GM23338 (cell line): ENCODE measurements at regions not wholly inside any gene's neighbourhood (a gene's known extent, or its start where the extent isn't known, plus 50 kb on each side); places are given as distances from the start of the nearest gene placed in this dataset.

Source experiments
- ATAC-seq: fragments of 200-7000 bp; cut with Tn5 transposase; 3 replicates; pipeline ENCODE4 v1.9.1; 2020
- DNase-seq: peaks from one replicate; pipeline ENCODE4 v3.0.0-alpha.2; 2015; ENCODE audit warnings: low spot score
- H2AFZ ChIP-seq: fragments of 200-600 bp; sonication (generic); 2 replicates; pipeline ENCODE4 v1.8.0; 2016; ENCODE audit warnings: antibody characterized with exemption, mild to moderate bottlenecking, moderate library complexity
- H3F3A ChIP-seq: fragments of 200-600 bp; sonication (generic); replicated peaks from 2 replicates; pipeline ENCODE4 v1.8.0; 2017; ENCODE audit warnings: antibody characterized with exemption, mixed run types, low read depth
- H3K27ac ChIP-seq: fragments of 200-600 bp; sonication (generic); 2 replicates; pipeline ENCODE4 v1.6.1; 2016; ENCODE audit warnings: low read depth
- H3K27me3 ChIP-seq: fragments of 200-600 bp; sonication (generic); 2 replicates; pipeline ENCODE4 v1.8.0; 2016; ENCODE audit warnings: mild to moderate bottlenecking, mixed run types, moderate library complexity; ENCODE audit not compliant: insufficient read depth
- H3K36me3 ChIP-seq: fragments of 200-600 bp; sonication (generic); 2 replicates; pipeline ENCODE4 v1.8.0; 2016; ENCODE audit warnings: mild to moderate bottlenecking; ENCODE audit not compliant: insufficient read depth
- H3K4me1 ChIP-seq: fragments of 200-600 bp; sonication (generic); 2 replicates; pipeline ENCODE4 v1.8.0; 2016; ENCODE audit warnings: mild to moderate bottlenecking, moderate library complexity; ENCODE audit not compliant: insufficient read depth
- H3K4me2 ChIP-seq: fragments of 200-600 bp; sonication (generic); 2 replicates; pipeline ENCODE4 v1.7.1; 2017; ENCODE audit warnings: mixed run types
- H3K4me3 ChIP-seq: fragments of 200-600 bp; sonication (generic); 2 replicates; pipeline ENCODE4 v1.6.1; 2016; ENCODE audit warnings: mixed run types
- H3K79me2 ChIP-seq: fragments of 200-600 bp; sonication (generic); replicated peaks from 2 replicates; pipeline ENCODE4 v1.8.0; 2017; ENCODE audit warnings: mild to moderate bottlenecking; ENCODE audit not compliant: insufficient read depth
- H3K9me2 ChIP-seq: fragments of 200-600 bp; sonication (generic); 2 replicates; pipeline ENCODE4 v1.8.0; 2017; ENCODE audit not compliant: insufficient read depth
- H4K20me1 ChIP-seq: fragments of 200-600 bp; sonication (generic); replicated peaks from 2 replicates; pipeline ENCODE4 v1.8.0; 2017; ENCODE audit warnings: mild to moderate bottlenecking; ENCODE audit not compliant: insufficient read depth
- H3K27ac Mint-ChIP-seq: 2 replicates; pipeline ENCODE4 v1.8.0; 2020; ENCODE audit warnings: inconsistent platforms, mild to moderate bottlenecking, moderate library complexity, mixed read lengths
- H3K27me3 Mint-ChIP-seq: 3 replicates; pipeline ENCODE4 v1.8.0; 2022; ENCODE audit warnings: low read depth, mild to moderate bottlenecking, moderate library complexity, mixed read lengths, inconsistent platforms; ENCODE audit not compliant: insufficient read depth, poor library complexity
- H3K36me3 Mint-ChIP-seq: 3 replicates; pipeline ENCODE4 v1.8.0; 2021; ENCODE audit warnings: low read depth, mild to moderate bottlenecking, inconsistent platforms, moderate library complexity, mixed read lengths
- H3K4me1 Mint-ChIP-seq: 3 replicates; pipeline ENCODE4 v1.8.0; 2020; ENCODE audit warnings: mild to moderate bottlenecking, inconsistent platforms, mixed read lengths
- H3K4me3 Mint-ChIP-seq: 3 replicates; pipeline ENCODE4 v1.8.0; 2021; ENCODE audit warnings: moderate library complexity, mild to moderate bottlenecking, inconsistent platforms, mixed read lengths
- H3K9me3 Mint-ChIP-seq: 3 replicates; pipeline ENCODE4 v1.8.0; 2020; ENCODE audit warnings: moderate library complexity, mild to moderate bottlenecking, inconsistent platforms, mixed read lengths
- EZH2 ChIP-seq: fragments of 200-600 bp; sonication (generic); IDR thresholded peaks from one replicate; pipeline ENCODE4 v1.8.0; 2017; ENCODE audit warnings: antibody characterized with exemption, mild to moderate bottlenecking, low read depth; ENCODE audit not compliant: unreplicated experiment
- EZH2phosphoT487 ChIP-seq: fragments of 200-600 bp; sonication (generic); IDR thresholded peaks from one replicate; pipeline ENCODE4 v1.8.1; 2018; ENCODE audit warnings: antibody characterized with exemption; ENCODE audit not compliant: unreplicated experiment
- JUNB ChIP-seq: IDR thresholded peaks from one replicate; pipeline ENCODE4 v1.6.1; 2016; ENCODE audit warnings: antibody characterized with exemption; ENCODE audit not compliant: unreplicated experiment
- POLR2AphosphoS5 ChIP-seq: IDR thresholded peaks from 2 replicates; pipeline ENCODE4 v1.6.1; 2016; ENCODE audit warnings: antibody characterized with exemption, low read depth
- STAT1 ChIP-seq: IDR thresholded peaks from one replicate; pipeline ENCODE4 v1.6.1; 2016; ENCODE audit warnings: antibody characterized with exemption; ENCODE audit not compliant: unreplicated experiment
- ZNF114 ChIP-seq: fragments of 250-450 bp; sonication (Bioruptor Pico); IDR thresholded peaks from 2 replicates; pipeline ENCODE4 v1.5.0; 2020; ENCODE audit warnings: mild to moderate bottlenecking, moderate library complexity
- ZNF331 ChIP-seq: fragments of 250-450 bp; sonication (Bioruptor Pico); IDR thresholded peaks from 2 replicates; pipeline ENCODE4 v1.5.0; 2020; ENCODE audit warnings: low read depth, mild to moderate bottlenecking, moderate library complexity
- TF ChIP-seq, protein P1 (sequence below): fragments of 250-450 bp; sonication (Bioruptor Pico); IDR thresholded peaks from 2 replicates; pipeline ENCODE4 v1.5.0; 2020; ENCODE audit warnings: mild to moderate bottlenecking, moderate library complexity
- TF ChIP-seq, protein P2 (sequence below): IDR thresholded peaks from one replicate; pipeline ENCODE4 v1.6.1; 2018; ENCODE audit warnings: antibody characterized with exemption; ENCODE audit not compliant: unreplicated experiment
- TF ChIP-seq, protein P3 (sequence below), 2 experiments: fragments of 200-600 bp in 1 of 2; sonication (generic) in 1 of 2; conservative IDR thresholded peaks; 2 replicates each; pipeline versions ENCODE4 v1.5.1 to v1.6.1; 2016 to 2017; ENCODE audit warnings: antibody characterized with exemption in 2 of 2, low read depth in 2 of 2, mild to moderate bottlenecking in 2 of 2, moderate library complexity in 1 of 2

DNA sequence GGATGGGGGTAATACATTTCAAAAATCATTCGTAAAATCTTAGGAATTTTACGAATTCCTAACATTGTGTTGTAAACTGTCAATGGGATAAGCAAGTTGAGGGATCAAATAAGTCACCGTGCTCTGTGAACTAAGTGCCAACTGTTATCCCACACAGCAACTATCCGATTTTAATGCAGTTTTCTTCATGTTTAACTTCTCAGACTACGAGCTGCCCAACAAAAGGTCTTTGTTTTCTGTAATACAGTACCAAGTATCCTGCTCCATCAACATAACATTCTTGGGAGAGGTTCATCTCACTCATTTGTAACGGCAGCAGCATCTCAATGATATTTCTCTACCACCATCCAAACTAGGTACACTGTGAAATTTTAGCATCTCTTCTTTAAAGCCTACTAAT, 654.1 kb upstream of the LMCD1 start:
- Mint-ChIP-seq H3K4me1 (0 out of 3 replicates have a peak, but pooled peaks cover 8% of the 10 kb centered on the region), H3K9me3 (no peaks in the 10 kb centered on the region), H3K4me3 (no peak overlapping the region), H3K36me3 (no peaks in the 10 kb centered on the region; the same call in 2 of the 3 replicates), H3K27me3 (no peaks in the 10 kb centered on the region), H3K27ac (no peak overlapping the region)
- Histone ChIP-seq H3F3A (no peaks in the 10 kb centered on the region), H3K4me3 (no peak overlapping the region), H4K20me1 (no peaks in the 10 kb centered on the region), H3K27ac (no peak overlapping the region), H3K79me2 (no peaks in the 10 kb centered on the region), H3K4me2 (no peak overlapping the region), H3K27me3 (no peaks in the 10 kb centered on the region), H3K4me1 (0 out of 2 replicates have a peak, but pooled peaks cover 4% of the 10 kb centered on the region), H3K9me2 (peaks cover 7% of the 10 kb centered on the region; the same call in 1 of the 2 replicates), H2AFZ (no peak overlapping the region), H3K36me3 (no peaks in the 10 kb centered on the region)
- ATAC-seq (no peak), DNase-seq (no peak)
- no peak for TF ChIP-seq EZH2
- TF ChIP-seq EZH2phosphoT487 = no peak
- TF ChIP-seq STAT1 = no peak
- no peak for TF ChIP-seq ZNF114 (CRISPR knock-in tag)

DNA sequence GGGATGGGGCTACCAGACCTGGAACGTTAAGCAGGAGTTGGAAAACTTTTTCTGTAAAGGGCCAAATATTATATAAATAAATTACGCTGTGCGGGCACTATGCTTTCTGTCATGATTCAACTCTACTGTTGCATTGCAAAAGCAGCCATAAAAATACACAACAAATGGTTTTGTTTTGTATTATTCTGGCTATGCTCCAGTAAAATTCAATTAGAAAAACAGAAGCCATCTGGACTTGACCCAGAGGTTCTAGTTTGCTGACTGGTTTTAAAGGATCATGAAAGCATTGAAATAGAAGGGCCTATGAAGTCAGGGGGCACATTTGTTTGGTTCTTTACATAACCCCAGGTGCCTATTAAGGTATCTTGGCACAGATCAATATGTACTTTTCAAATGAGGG, 647.4 kb upstream of the LMCD1 start:
- H3F3A ChIP-seq = no peaks in the 10 kb centered on the region
- ATAC-seq (no peak), DNase-seq (no peak)
- H3K4me3 ChIP-seq = no peak overlapping the region
- H3K4me3 Mint-ChIP-seq = no peak overlapping the region
- no peak overlapping the region for H3K27ac ChIP-seq
- H3K4me1 Mint-ChIP-seq = peaks cover 13% of the 10 kb centered on the region
- no peaks in the 10 kb centered on the region for H3K27me3 ChIP-seq
- no peak overlapping the region for H2AFZ ChIP-seq
- H3K79me2 ChIP-seq = no peaks in the 10 kb centered on the region
- peaks cover 11% of the 10 kb centered on the region; the same call in 1 of the 2 replicates for H3K9me2 ChIP-seq
- no peaks in the 10 kb centered on the region for H3K36me3 Mint-ChIP-seq
- H3K27me3 Mint-ChIP-seq = peaks cover 5% of the 10 kb centered on the region
- H3K9me3 Mint-ChIP-seq = no peaks in the 10 kb centered on the region; the same call in 2 of the 3 replicates
- H4K20me1 ChIP-seq = no peaks in the 10 kb centered on the region
- peaks cover 6% of the 10 kb centered on the region; the same call in 1 of the 2 replicates for H3K4me1 ChIP-seq
- H3K36me3 ChIP-seq = no peaks in the 10 kb centered on the region
- H3K27ac Mint-ChIP-seq = no peak overlapping the region
- H3K4me2 ChIP-seq = no peak overlapping the region
- TF ChIP-seq EZH2 = no peak
- TF ChIP-seq, protein P1, sequence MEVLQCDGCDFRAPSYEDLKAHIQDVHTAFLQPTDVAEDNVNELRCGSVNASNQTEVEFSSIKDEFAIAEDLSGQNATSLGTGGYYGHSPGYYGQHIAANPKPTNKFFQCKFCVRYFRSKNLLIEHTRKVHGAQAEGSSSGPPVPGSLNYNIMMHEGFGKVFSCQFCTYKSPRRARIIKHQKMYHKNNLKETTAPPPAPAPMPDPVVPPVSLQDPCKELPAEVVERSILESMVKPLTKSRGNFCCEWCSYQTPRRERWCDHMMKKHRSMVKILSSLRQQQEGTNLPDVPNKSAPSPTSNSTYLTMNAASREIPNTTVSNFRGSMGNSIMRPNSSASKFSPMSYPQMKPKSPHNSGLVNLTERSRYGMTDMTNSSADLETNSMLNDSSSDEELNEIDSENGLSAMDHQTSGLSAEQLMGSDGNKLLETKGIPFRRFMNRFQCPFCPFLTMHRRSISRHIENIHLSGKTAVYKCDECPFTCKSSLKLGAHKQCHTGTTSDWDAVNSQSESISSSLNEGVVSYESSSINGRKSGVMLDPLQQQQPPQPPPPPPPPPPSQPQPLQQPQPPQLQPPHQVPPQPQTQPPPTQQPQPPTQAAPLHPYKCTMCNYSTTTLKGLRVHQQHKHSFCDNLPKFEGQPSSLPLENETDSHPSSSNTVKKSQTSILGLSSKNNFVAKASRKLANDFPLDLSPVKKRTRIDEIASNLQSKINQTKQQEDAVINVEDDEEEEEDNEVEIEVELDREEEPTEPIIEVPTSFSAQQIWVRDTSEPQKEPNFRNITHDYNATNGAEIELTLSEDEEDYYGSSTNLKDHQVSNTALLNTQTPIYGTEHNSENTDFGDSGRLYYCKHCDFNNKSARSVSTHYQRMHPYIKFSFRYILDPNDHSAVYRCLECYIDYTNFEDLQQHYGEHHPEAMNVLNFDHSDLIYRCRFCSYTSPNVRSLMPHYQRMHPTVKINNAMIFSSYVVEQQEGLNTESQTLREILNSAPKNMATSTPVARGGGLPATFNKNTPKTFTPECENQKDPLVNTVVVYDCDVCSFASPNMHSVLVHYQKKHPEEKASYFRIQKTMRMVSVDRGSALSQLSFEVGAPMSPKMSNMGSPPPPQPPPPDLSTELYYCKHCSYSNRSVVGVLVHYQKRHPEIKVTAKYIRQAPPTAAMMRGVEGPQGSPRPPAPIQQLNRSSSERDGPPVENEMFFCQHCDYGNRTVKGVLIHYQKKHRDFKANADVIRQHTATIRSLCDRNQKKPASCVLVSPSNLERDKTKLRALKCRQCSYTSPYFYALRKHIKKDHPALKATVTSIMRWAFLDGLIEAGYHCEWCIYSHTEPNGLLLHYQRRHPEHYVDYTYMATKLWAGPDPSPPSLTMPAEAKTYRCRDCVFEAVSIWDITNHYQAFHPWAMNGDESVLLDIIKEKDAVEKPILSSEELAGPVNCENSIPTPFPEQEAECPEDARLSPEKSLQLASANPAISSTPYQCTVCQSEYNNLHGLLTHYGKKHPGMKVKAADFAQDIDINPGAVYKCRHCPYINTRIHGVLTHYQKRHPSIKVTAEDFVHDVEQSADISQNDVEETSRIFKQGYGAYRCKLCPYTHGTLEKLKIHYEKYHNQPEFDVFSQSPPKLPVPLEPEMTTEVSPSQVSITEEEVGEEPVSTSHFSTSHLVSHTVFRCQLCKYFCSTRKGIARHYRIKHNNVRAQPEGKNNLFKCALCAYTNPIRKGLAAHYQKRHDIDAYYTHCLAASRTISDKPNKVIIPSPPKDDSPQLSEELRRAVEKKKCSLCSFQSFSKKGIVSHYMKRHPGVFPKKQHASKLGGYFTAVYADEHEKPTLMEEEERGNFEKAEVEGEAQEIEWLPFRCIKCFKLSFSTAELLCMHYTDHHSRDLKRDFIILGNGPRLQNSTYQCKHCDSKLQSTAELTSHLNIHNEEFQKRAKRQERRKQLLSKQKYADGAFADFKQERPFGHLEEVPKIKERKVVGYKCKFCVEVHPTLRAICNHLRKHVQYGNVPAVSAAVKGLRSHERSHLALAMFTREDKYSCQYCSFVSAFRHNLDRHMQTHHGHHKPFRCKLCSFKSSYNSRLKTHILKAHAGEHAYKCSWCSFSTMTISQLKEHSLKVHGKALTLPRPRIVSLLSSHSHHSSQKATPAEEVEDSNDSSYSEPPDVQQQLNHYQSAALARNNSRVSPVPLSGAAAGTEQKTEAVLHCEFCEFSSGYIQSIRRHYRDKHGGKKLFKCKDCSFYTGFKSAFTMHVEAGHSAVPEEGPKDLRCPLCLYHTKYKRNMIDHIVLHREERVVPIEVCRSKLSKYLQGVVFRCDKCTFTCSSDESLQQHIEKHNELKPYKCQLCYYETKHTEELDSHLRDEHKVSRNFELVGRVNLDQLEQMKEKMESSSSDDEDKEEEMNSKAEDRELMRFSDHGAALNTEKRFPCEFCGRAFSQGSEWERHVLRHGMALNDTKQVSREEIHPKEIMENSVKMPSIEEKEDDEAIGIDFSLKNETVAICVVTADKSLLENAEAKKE (CRISPR knock-in tag) = no peak
- TF ChIP-seq ZNF331 = no peak
- TF ChIP-seq JUNB = no peak
- TF ChIP-seq, protein P2, sequence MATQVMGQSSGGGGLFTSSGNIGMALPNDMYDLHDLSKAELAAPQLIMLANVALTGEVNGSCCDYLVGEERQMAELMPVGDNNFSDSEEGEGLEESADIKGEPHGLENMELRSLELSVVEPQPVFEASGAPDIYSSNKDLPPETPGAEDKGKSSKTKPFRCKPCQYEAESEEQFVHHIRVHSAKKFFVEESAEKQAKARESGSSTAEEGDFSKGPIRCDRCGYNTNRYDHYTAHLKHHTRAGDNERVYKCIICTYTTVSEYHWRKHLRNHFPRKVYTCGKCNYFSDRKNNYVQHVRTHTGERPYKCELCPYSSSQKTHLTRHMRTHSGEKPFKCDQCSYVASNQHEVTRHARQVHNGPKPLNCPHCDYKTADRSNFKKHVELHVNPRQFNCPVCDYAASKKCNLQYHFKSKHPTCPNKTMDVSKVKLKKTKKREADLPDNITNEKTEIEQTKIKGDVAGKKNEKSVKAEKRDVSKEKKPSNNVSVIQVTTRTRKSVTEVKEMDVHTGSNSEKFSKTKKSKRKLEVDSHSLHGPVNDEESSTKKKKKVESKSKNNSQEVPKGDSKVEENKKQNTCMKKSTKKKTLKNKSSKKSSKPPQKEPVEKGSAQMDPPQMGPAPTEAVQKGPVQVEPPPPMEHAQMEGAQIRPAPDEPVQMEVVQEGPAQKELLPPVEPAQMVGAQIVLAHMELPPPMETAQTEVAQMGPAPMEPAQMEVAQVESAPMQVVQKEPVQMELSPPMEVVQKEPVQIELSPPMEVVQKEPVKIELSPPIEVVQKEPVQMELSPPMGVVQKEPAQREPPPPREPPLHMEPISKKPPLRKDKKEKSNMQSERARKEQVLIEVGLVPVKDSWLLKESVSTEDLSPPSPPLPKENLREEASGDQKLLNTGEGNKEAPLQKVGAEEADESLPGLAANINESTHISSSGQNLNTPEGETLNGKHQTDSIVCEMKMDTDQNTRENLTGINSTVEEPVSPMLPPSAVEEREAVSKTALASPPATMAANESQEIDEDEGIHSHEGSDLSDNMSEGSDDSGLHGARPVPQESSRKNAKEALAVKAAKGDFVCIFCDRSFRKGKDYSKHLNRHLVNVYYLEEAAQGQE = no peak
- no peak for TF ChIP-seq STAT1
- no peak for TF ChIP-seq POLR2AphosphoS5
- TF ChIP-seq, protein P3, sequence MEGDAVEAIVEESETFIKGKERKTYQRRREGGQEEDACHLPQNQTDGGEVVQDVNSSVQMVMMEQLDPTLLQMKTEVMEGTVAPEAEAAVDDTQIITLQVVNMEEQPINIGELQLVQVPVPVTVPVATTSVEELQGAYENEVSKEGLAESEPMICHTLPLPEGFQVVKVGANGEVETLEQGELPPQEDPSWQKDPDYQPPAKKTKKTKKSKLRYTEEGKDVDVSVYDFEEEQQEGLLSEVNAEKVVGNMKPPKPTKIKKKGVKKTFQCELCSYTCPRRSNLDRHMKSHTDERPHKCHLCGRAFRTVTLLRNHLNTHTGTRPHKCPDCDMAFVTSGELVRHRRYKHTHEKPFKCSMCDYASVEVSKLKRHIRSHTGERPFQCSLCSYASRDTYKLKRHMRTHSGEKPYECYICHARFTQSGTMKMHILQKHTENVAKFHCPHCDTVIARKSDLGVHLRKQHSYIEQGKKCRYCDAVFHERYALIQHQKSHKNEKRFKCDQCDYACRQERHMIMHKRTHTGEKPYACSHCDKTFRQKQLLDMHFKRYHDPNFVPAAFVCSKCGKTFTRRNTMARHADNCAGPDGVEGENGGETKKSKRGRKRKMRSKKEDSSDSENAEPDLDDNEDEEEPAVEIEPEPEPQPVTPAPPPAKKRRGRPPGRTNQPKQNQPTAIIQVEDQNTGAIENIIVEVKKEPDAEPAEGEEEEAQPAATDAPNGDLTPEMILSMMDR (conservative IDR thresholded peaks at IDR 0.05; ENCODE audit: low read depth in 2 of 2) = no peak
- TF ChIP-seq ZNF114 (CRISPR knock-in tag) = no peak
